ENCODE measurements at regions not wholly inside any gene's neighbourhood (a gene's known extent, or its start where the extent isn't known, plus 50 kb on each side); places are given as distances from the start of the nearest gene placed in this dataset.

DNA sequence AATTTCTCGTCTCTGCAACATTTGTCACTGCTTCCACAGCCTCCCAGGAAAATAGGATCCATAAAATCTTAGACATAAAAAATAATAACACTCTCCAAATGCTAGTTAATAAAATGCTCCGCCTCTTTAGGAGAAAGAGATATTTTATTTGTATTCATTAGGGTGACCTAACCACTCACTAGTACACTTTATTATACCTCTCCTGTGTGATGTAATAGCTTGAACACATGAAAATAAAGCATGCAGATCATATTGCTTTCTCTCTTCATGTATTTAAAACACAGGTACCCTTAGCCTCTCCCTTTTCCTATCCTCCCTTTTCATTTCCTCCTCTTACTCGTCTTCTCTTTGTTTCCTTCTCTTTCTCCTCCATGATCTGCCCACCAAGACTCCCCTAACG, 694.2 kb downstream of the EPHA4 start:
- Histone ChIP-seq H3K4me1 (peaks cover 0 to 9% (median 0%) of the 10 kb centered on the region in 3 donors), H3K27me3 (no peaks in the 10 kb centered on the region), H3K4me3 (no peak overlapping the region), H3K36me3 (no peaks in the 10 kb centered on the region), H3K27ac (no peak overlapping the region), H3K9me3 (no peaks in the 10 kb centered on the region)
- DNase-seq, result no peak
- intact Hi-C loops (cut with DNase I), result no loop called here
- WGBS, 2 donors, result 72 to 83% methylated on average over 4 of the region's 4 CpGs
- TF ChIP-seq POLR2A (IDR thresholded peaks at IDR 0.05), result no peak
- TF ChIP-seq, protein P1, sequence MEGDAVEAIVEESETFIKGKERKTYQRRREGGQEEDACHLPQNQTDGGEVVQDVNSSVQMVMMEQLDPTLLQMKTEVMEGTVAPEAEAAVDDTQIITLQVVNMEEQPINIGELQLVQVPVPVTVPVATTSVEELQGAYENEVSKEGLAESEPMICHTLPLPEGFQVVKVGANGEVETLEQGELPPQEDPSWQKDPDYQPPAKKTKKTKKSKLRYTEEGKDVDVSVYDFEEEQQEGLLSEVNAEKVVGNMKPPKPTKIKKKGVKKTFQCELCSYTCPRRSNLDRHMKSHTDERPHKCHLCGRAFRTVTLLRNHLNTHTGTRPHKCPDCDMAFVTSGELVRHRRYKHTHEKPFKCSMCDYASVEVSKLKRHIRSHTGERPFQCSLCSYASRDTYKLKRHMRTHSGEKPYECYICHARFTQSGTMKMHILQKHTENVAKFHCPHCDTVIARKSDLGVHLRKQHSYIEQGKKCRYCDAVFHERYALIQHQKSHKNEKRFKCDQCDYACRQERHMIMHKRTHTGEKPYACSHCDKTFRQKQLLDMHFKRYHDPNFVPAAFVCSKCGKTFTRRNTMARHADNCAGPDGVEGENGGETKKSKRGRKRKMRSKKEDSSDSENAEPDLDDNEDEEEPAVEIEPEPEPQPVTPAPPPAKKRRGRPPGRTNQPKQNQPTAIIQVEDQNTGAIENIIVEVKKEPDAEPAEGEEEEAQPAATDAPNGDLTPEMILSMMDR (IDR thresholded peaks at IDR 0.05), result no peak

DNA sequence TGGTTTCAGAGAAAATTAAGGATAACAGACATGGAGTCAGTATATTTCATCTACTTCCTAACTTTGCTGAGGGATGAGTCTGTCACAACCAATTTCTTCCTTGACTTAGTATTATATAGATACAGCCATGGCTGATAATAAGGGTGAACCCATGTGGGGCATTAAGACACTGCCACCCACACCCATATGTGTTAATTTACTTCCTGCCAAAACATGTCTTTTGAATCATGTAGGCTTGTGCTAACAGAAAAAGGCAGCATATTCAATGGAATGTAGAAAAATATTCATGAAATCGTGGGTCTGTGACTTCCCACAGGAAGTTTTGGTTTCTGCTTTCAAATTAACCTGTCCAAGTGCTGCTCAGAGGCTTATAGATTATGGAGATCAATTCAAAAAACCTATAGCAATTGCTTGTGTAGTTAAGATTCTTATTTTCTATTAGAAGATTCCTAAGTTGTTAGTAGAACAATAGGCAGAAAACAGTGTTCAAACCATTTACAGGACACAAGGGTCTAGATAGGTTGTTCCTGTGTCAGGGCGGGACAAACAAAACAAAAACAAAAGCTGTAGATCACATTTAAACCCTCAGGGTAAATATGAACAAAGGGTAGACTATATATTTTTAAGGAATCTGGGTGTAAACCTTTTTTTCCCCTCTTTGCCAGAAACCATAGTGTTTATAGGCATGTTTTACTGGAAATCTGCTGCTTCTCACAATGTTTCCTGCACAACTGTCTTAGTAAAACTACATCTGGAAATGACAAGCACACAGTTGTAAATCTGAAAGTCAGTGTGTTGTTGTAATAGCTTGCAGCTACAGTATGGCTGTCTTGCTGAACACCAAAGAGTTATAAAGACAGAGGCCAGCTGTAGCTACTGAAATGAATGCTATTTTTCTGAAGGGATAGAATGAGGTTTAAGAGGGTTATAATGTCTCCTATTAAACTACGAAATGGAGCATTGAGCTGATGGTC, 691.2 kb downstream of the EPHA4 start:
- H3K27ac ChIP-seq, result no peak overlapping the region
- DNase-seq, result no peak
- WGBS, 2 donors, result 32 to 55% methylated on average over 3 of the region's 3 CpGs
- H3K9me3 ChIP-seq, result no peaks in the 10 kb centered on the region
- no peaks in the 10 kb centered on the region for H3K27me3 ChIP-seq
- H3K4me1 ChIP-seq, result peaks cover 0 to 9% (median 0%) of the 10 kb centered on the region in 3 donors
- no peak overlapping the region for H3K4me3 ChIP-seq
- TF ChIP-seq, protein P1 (IDR thresholded peaks at IDR 0.05), result no peak
- TF ChIP-seq POLR2A (IDR thresholded peaks at IDR 0.05), result no peak
- no peaks in the 10 kb centered on the region for H3K36me3 ChIP-seq
- intact Hi-C loops (cut with DNase I), result no loop called here

DNA sequence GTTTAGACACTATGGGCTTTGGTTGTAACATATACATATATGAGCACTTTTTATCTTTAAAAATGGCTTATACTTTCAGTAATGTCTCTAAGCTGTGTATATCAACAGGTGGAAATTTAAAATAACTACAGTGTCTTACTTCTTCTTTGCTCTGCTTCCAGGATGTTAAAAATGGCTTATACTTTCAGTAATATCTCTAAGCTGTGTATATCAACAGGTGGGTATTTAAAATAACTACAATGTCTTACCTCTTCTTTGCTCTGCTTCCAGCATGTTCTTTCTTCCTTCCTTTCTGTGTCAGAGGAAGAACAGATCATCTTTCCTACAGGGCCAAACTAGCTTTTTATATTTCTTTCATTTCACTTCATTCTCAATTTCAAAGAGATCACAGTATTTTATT, 689.6 kb downstream of the EPHA4 start:
- peaks cover 0 to 9% (median 0%) of the 10 kb centered on the region in 3 donors for H3K4me1 ChIP-seq
- intact Hi-C loops (cut with DNase I), result no loop called here
- no peaks in the 10 kb centered on the region for H3K27me3 ChIP-seq
- no peak overlapping the region for H3K27ac ChIP-seq
- H3K4me3 ChIP-seq, result no peak overlapping the region
- TF ChIP-seq POLR2A (IDR thresholded peaks at IDR 0.05), result no peak
- TF ChIP-seq, protein P1 (IDR thresholded peaks at IDR 0.05), result no peak
- H3K36me3 ChIP-seq, result no peaks in the 10 kb centered on the region
- H3K9me3 ChIP-seq, result no peaks in the 10 kb centered on the region
- DNase-seq, result no peak

DNA sequence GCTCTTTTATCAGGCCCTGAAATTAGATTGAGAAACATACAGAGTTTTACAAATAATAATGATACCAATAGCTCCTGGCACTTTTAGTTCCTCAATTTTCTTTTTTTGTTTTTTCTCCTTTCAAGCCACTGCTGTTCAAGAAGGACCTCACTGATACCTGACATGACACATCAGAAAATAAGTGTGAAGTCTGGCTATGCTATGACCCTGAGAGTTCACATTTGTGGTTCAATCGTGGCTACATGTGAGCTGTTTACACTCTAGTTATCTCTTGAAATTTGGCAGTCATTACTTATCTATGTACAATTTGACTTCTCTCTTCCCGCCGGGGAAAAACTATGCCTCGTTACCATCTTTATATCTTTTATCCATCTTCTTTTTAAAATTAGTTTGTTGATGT, 686.5 kb downstream of the EPHA4 start:
- Histone ChIP-seq H3K9me3 (no peaks in the 10 kb centered on the region), H3K4me1 (peaks cover 0 to 7% (median 0%) of the 10 kb centered on the region in 3 donors), H3K36me3 (no peaks in the 10 kb centered on the region), H3K27ac (no peak overlapping the region), H3K27me3 (no peaks in the 10 kb centered on the region), H3K4me3 (no peak overlapping the region)
- WGBS, 2 donors, result 68 to 70% methylated on average over 4 of the region's 4 CpGs
- TF ChIP-seq, protein P1 (IDR thresholded peaks at IDR 0.05), result no peak
- no peak for TF ChIP-seq POLR2A (IDR thresholded peaks at IDR 0.05)
- intact Hi-C loops (cut with DNase I), result no loop called here
- DNase-seq, result no peak

DNA sequence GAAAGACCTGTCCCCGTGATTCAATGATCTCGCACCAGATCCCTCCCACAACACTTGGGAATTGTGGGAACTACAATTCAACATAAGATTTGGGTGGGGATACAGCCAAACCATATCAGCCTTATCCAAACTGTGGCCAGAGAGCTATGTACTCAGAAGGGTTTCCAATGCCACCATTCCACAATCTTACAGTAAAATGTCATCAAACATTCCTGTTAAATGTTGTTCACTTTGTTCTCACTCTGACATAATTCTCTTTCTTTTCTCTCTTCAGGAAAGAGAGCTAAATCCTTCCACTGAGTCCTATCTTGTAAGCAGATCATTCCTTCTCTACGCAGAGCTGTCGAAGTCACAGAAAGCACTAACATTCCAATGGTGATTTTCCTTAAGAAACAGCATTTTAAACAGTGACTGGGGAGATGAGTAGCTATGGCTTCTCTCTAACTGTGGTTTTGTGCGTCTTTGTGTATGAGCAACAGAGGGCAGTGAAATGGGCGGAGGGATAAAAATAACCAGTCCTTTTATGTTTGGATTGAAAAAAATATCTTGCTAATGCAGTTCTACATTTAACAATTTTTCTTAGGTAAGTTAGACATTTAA, 684.7 kb downstream of the EPHA4 start:
- Histone ChIP-seq H3K4me3 (no peak overlapping the region), H3K27me3 (no peaks in the 10 kb centered on the region), H3K9me3 (no peaks in the 10 kb centered on the region), H3K27ac (no peak overlapping the region), H3K36me3 (no peaks in the 10 kb centered on the region), H3K4me1 (no peaks in the 10 kb centered on the region)
- TF ChIP-seq, protein P1 (IDR thresholded peaks at IDR 0.05), result no peak
- no peak for TF ChIP-seq POLR2A (IDR thresholded peaks at IDR 0.05)
- DNase-seq, result no peak
- intact Hi-C loops (cut with DNase I), result no loop called here
- WGBS, 2 donors, result 84 to 87% methylated on average over 6 of the region's 6 CpGs
